H1 (cell line): ENCODE measurements at regions not wholly inside any gene's neighbourhood (a gene's known extent, or its start where the extent isn't known, plus 50 kb on each side); places are given as distances from the start of the nearest gene placed in this dataset.

Experiments
- CTCF ChIA-PET: fragments of 300-600 bp; sonication (Branson Sonifier 250); formaldehyde crosslinking; loops from one replicate; lab custom pipeline; 2021; ENCODE audit not compliant: partially characterized antibody; lab: Charles Lee
- POLR2A ChIA-PET: fragments of 300-600 bp; sonication (Branson Sonifier 250); formaldehyde crosslinking; loops from one replicate; lab custom pipeline; 2021; ENCODE audit warnings: inconsistent platforms; ENCODE audit not compliant: partially characterized antibody; lab: Charles Lee
- DNase-seq, 2 experiments: peaks; one replicate each; pipeline versions ENCODE4 v3.0.0 to v3.0.0-alpha.2; 2010 to 2022; ENCODE audit warnings: low spot score in 2 of 2, low read depth in 1 of 2, mixed read lengths in 1 of 2
- FAIRE-seq: peaks from 2 replicates; lab custom pipeline; 2011; peaks lifted over from hg19 to GRCh38; lab: Jason Lieb, UNC
- H2AFZ ChIP-seq: 2 replicates; pipeline ENCODE4 v1.8.1; 2012; ENCODE audit warnings: low read length, inconsistent platforms
- H2AK5ac ChIP-seq: 2 replicates; pipeline ENCODE4 v1.6.1; 2013; ENCODE audit warnings: low read depth, low read length
- H2BK120ac ChIP-seq: replicated peaks from 2 replicates; pipeline ENCODE3; 2013; ENCODE audit warnings: low read depth, low read length, inconsistent platforms
- H2BK12ac ChIP-seq: 2 replicates; pipeline ENCODE4 v1.6.1; 2013; ENCODE audit warnings: low read depth, low read length
- H2BK15ac ChIP-seq: 2 replicates; pipeline ENCODE4 v1.6.1; 2013; ENCODE audit warnings: low read length
- H2BK20ac ChIP-seq: 2 replicates; pipeline ENCODE4 v1.6.1; 2013; ENCODE audit warnings: low read length
- H2BK5ac ChIP-seq: 2 replicates; pipeline ENCODE4 v1.6.1; 2013; ENCODE audit warnings: low read depth, low read length
- H3K14ac ChIP-seq: 2 replicates; pipeline ENCODE4 v1.6.1; 2013; ENCODE audit warnings: inconsistent platforms; ENCODE audit not compliant: insufficient read length
- H3K18ac ChIP-seq: 2 replicates; pipeline ENCODE4 v1.6.1; 2013; ENCODE audit warnings: low read length; ENCODE audit errors: extremely low read depth
- H3K23ac ChIP-seq: 2 replicates; pipeline ENCODE4 v1.6.1; 2013; ENCODE audit warnings: inconsistent platforms; ENCODE audit not compliant: insufficient read length
- H3K23me2 ChIP-seq: 2 replicates; pipeline ENCODE4 v1.6.1; 2013; ENCODE audit warnings: low read depth, low read length
- H3K27ac ChIP-seq: 2 replicates; pipeline ENCODE4 v1.6.1; 2011; ENCODE audit warnings: low read depth, low read length, inconsistent platforms
- H3K27me3 ChIP-seq, 4 experiments: replicated peaks in 1 of 4; 1 replicate in 1 of 4; 2 replicates in 3 of 4; pipeline versions ENCODE4 v1.6.1 to v1.8.1; 2011 to 2013; ENCODE audit warnings: low read length in 3 of 4, mild to moderate bottlenecking in 3 of 4, inconsistent platforms in 2 of 4, mixed read lengths in 2 of 4, moderate library complexity in 1 of 4; ENCODE audit not compliant: control insufficient read depth in 3 of 4, insufficient read depth in 3 of 4; ENCODE audit errors: extremely low read depth in 1 of 4
- H3K36me3 ChIP-seq, 4 experiments: 2 replicates each; pipeline versions ENCODE4 v1.6.1 to v1.8.1; 2011 to 2013; ENCODE audit warnings: mild to moderate bottlenecking in 4 of 4, low read length in 3 of 4, moderate library complexity in 2 of 4, control low read depth in 1 of 4, inconsistent platforms in 1 of 4; ENCODE audit not compliant: insufficient read depth in 4 of 4, control insufficient read depth in 2 of 4
- H3K4ac ChIP-seq: replicated peaks from 2 replicates; pipeline ENCODE3; 2013; ENCODE audit warnings: low read length, low read depth, mixed read lengths, inconsistent platforms; ENCODE audit not compliant: insufficient read length
- H3K4me1 ChIP-seq, 4 experiments: replicated peaks in 1 of 4; 1 replicate in 1 of 4; 2 replicates in 3 of 4; pipeline versions ENCODE4 v1.6.1 to v1.8.1; 2011 to 2013; ENCODE audit warnings: low read length in 3 of 4, inconsistent platforms in 2 of 4, mixed read lengths in 1 of 4; ENCODE audit not compliant: insufficient read depth in 4 of 4, control insufficient read depth in 3 of 4
- H3K4me2 ChIP-seq, 2 experiments: 2 replicates each; pipeline versions ENCODE4 v1.6.1 to v1.8.1; 2011 to 2013; ENCODE audit warnings: low read depth in 2 of 2, low read length in 2 of 2, control low read depth in 1 of 2, inconsistent platforms in 1 of 2, mild to moderate bottlenecking in 1 of 2; ENCODE audit not compliant: insufficient read depth in 1 of 2
- H3K4me3 ChIP-seq, 4 experiments: fragments of 200-600, 300-600 bp in 1 of 4; sonication (generic), shearing (Covaris generic), sonication (Bioruptor Twin) in 1 of 4; 2 replicates each; pipeline versions ENCODE4 v1.5.1 to v1.8.1; 2011 to 2016; ENCODE audit warnings: low read length in 4 of 4, low read depth in 3 of 4, control low read depth in 2 of 4, inconsistent platforms in 2 of 4, mild to moderate bottlenecking in 2 of 4, mixed read lengths in 1 of 4, moderate library complexity in 1 of 4; ENCODE audit not compliant: insufficient read depth in 2 of 4; ENCODE audit errors: extremely low read depth in 1 of 4
- H3K56ac ChIP-seq: replicated peaks from 2 replicates; pipeline ENCODE3; 2013; ENCODE audit warnings: low read depth, mild to moderate bottlenecking, mixed read lengths, low read length, inconsistent platforms; ENCODE audit not compliant: insufficient read length
- H3K79me1 ChIP-seq: 2 replicates; pipeline ENCODE4 v1.6.1; 2013; ENCODE audit warnings: low read depth, low read length, control low read depth
- H3K79me2 ChIP-seq, 2 experiments: 2 replicates each; pipeline versions ENCODE4 v1.6.1 to v1.8.1; 2012 to 2013; ENCODE audit warnings: low read length in 2 of 2, mild to moderate bottlenecking in 2 of 2, inconsistent platforms in 1 of 2; ENCODE audit not compliant: insufficient read depth in 2 of 2, control insufficient read depth in 1 of 2
- H3K9ac ChIP-seq, 4 experiments: replicated peaks in 1 of 4; 1 replicate in 1 of 4; 2 replicates in 3 of 4; pipeline versions ENCODE4 v1.6.1 to v1.8.1; 2011 to 2013; ENCODE audit warnings: low read depth in 3 of 4, low read length in 3 of 4, control low read depth in 2 of 4, mild to moderate bottlenecking in 2 of 4, moderate library complexity in 2 of 4, inconsistent platforms in 1 of 4; ENCODE audit errors: extremely low read depth in 1 of 4
- H3K9me3 ChIP-seq, 2 experiments: 2 replicates each; pipeline versions ENCODE4 v1.6.1 to v1.8.1; 2012 to 2013; ENCODE audit warnings: mild to moderate bottlenecking in 2 of 2, moderate library complexity in 2 of 2, control low read depth in 1 of 2, inconsistent platforms in 1 of 2, low read depth in 1 of 2, low read length in 1 of 2, mixed read lengths in 1 of 2; ENCODE audit not compliant: insufficient read depth in 2 of 2
- H4K20me1 ChIP-seq, 2 experiments: replicated peaks in 1 of 2; 2 replicates each; pipeline versions ENCODE3 to v1.8.1; 2011 to 2013; ENCODE audit warnings: inconsistent platforms in 2 of 2, low read length in 2 of 2, mild to moderate bottlenecking in 1 of 2; ENCODE audit not compliant: insufficient read depth in 2 of 2, control insufficient read depth in 1 of 2
- H4K5ac ChIP-seq: 2 replicates; pipeline ENCODE4 v1.6.1; 2013; ENCODE audit warnings: low read length, low read depth, mixed read lengths, inconsistent platforms; ENCODE audit not compliant: insufficient read length
- H4K8ac ChIP-seq: 2 replicates; pipeline ENCODE4 v1.8.0; 2013; ENCODE audit warnings: mild to moderate bottlenecking, moderate library complexity, low read length, inconsistent platforms; ENCODE audit not compliant: insufficient read depth; ENCODE audit errors: extremely low read depth
- H4K91ac ChIP-seq: replicated peaks from 2 replicates; pipeline ENCODE3; 2013; ENCODE audit warnings: low read length, mixed read lengths, inconsistent platforms; ENCODE audit not compliant: insufficient read length
- CBX5 ChIP-seq: fragments of 300-800, 300-1000 bp; sonication (generic); IDR thresholded peaks from 2 replicates; pipeline ENCODE4 v1.7.1; 2016; ENCODE audit warnings: antibody characterized with exemption, low read length, low read depth
- CREB1 ChIP-seq: IDR thresholded peaks from 2 replicates; pipeline ENCODE4 v1.6.1; 2012; ENCODE audit warnings: inconsistent platforms
- JUN ChIP-seq: IDR thresholded peaks from 2 replicates; pipeline ENCODE4 v1.6.1; 2011; ENCODE audit warnings: low read depth, mild to moderate bottlenecking, improper control_type of control experiment, low read length
- KDM1A ChIP-seq: fragments of 200-600, 300-600 bp; sonication (generic); IDR thresholded peaks from 2 replicates; pipeline ENCODE4 v1.7.1; 2016; ENCODE audit warnings: mild to moderate bottlenecking, low read length, borderline replicate concordance
- WGBS, 2 experiments: shearing (Covaris generic) in 1 of 2; methylation state at CpG; one replicate each; pipeline versions ENCODE4 v1.1.6 to v1.1.7; 2013 to 2015; ENCODE audit warnings: low lambda C conversion rate in 2 of 2, mixed read lengths in 2 of 2, inconsistent platforms in 1 of 2, low coverage in 1 of 2, missing lambda C conversion rate in 1 of 2; ENCODE audit not compliant: insufficient replicate concordance in 2 of 2, insufficient coverage in 1 of 2, insufficient read length in 1 of 2; ENCODE audit errors: extremely low coverage in 1 of 2, missing lambda C conversion rate in 1 of 2; 5-methylcytosine and 5-hydroxymethylcytosine counted together

DNA sequence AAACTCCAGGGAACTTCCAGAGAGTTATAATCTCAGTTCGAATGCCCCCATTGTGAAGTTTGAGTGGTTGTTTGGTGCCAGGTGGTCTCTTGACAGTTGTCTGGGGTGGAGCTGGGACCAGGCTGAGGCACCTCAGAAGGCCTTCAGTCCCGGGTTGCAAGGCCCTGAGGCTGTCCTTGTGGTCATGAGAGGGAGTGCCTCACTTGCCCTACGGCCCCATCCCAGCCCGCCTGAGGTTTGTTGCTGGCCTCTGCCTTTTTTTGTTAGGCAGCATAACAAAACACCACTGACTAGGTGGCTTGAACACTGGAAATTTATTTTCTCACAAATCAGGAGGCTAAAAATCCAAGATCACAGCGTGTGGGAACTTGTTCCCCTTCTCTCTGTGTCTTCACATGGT lies 73.0 kb upstream of the PAPPA start:
- no peak overlapping the region for H2AK5ac ChIP-seq
- no peak overlapping the region for H3K4ac ChIP-seq
- POLR2A ChIA-PET = no interaction called here
- WGBS, 2 experiments = 81% methylated on average over 5 of the region's 5 CpGs; no CpG with 5 or more reads in 1 of the 2 experiments
- no peaks in the 10 kb centered on the region for H3K4me1 ChIP-seq
- H2BK5ac ChIP-seq = no peak overlapping the region
- CTCF ChIA-PET = no interaction called here
- no peaks in the 10 kb centered on the region for H3K9me3 ChIP-seq
- no peaks in the 10 kb centered on the region for H4K20me1 ChIP-seq
- no peaks in the 10 kb centered on the region for H3K79me1 ChIP-seq
- H3K79me2 ChIP-seq = no peaks in the 10 kb centered on the region
- H2BK120ac ChIP-seq = no peak overlapping the region
- no peaks in the 10 kb centered on the region; a peak in 1 of 7 replicates for H3K27me3 ChIP-seq
- no peak overlapping the region for H3K56ac ChIP-seq
- H3K4me3 ChIP-seq = no peak overlapping the region
- no peak overlapping the region for H2AFZ ChIP-seq
- H3K36me3 ChIP-seq = no peaks in the 10 kb centered on the region; a peak in 1 of 8 replicates
- H3K4me2 ChIP-seq = no peak overlapping the region
- H3K23me2 ChIP-seq = no peaks in the 10 kb centered on the region
- H3K9ac ChIP-seq = no peak overlapping the region
- no peak overlapping the region for H4K91ac ChIP-seq
- TF ChIP-seq JUN (no peak), CBX5 (no peak), KDM1A (no peak), CREB1 (no peak)
- no peak overlapping the region for H4K5ac ChIP-seq
- H2BK15ac ChIP-seq = no peak overlapping the region
- FAIRE-seq = no peak
- no peak for DNase-seq
- H3K23ac ChIP-seq = no peak overlapping the region
- no peak overlapping the region for H3K14ac ChIP-seq
- no peak overlapping the region for H2BK12ac ChIP-seq
- no peak overlapping the region for H3K27ac ChIP-seq
- no peak overlapping the region for H4K8ac ChIP-seq
- H2BK20ac ChIP-seq = no peak overlapping the region
- H3K18ac ChIP-seq = no peak overlapping the region
